Lower leg skin (tissue), 3 donors: ENCODE measurements at regions not wholly inside any gene's neighbourhood (a gene's known extent, or its start where the extent isn't known, plus 50 kb on each side); places are given as distances from the start of the nearest gene placed in this dataset.

ENCODE experiments used
- POLR2A ChIP-seq, 2 donors: fragments of 450-650 bp; IDR thresholded peaks; one replicate each; pipeline ENCODE4 v1.6.1; 2016 to 2017; ENCODE audit warnings: antibody characterized with exemption in 2 of 2, mild to moderate bottlenecking in 1 of 2, moderate library complexity in 1 of 2
- TF ChIP-seq, protein P1 (sequence below), 3 donors: fragments of 450-650 bp; IDR thresholded peaks; one replicate each; pipeline ENCODE4 v1.5.1; 2016; ENCODE audit warnings: antibody characterized with exemption in 3 of 3, mild to moderate bottlenecking in 3 of 3, moderate library complexity in 2 of 3

DNA sequence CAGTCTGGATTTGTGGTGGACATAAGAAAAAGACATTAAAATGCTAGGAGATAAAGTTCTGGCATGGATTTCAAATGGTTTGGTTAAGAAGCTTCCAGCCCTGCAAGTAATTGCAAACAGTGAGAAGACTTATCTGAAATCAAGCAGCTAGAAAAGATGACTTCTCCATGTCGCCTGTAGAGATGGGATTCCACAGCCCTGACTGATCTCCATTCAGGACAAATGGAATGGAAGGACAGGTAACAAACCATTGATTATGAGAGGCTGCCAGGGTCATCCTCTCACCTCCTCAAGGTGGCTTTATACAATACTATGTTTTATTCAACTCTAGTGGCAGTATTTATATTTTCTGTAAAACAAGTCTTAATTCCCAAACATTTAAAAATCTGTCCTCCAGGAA lies 237.9 kb downstream of the HLX start:
- no peak for TF ChIP-seq POLR2A (IDR thresholded peaks at IDR 0.05)
- TF ChIP-seq, protein P1, sequence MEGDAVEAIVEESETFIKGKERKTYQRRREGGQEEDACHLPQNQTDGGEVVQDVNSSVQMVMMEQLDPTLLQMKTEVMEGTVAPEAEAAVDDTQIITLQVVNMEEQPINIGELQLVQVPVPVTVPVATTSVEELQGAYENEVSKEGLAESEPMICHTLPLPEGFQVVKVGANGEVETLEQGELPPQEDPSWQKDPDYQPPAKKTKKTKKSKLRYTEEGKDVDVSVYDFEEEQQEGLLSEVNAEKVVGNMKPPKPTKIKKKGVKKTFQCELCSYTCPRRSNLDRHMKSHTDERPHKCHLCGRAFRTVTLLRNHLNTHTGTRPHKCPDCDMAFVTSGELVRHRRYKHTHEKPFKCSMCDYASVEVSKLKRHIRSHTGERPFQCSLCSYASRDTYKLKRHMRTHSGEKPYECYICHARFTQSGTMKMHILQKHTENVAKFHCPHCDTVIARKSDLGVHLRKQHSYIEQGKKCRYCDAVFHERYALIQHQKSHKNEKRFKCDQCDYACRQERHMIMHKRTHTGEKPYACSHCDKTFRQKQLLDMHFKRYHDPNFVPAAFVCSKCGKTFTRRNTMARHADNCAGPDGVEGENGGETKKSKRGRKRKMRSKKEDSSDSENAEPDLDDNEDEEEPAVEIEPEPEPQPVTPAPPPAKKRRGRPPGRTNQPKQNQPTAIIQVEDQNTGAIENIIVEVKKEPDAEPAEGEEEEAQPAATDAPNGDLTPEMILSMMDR (IDR thresholded peaks at IDR 0.05), result no peak
